ENCODE measurements at regions not wholly inside any gene's neighbourhood (a gene's known extent, or its start where the extent isn't known, plus 50 kb on each side); places are given as distances from the start of the nearest gene placed in this dataset.

DNA sequence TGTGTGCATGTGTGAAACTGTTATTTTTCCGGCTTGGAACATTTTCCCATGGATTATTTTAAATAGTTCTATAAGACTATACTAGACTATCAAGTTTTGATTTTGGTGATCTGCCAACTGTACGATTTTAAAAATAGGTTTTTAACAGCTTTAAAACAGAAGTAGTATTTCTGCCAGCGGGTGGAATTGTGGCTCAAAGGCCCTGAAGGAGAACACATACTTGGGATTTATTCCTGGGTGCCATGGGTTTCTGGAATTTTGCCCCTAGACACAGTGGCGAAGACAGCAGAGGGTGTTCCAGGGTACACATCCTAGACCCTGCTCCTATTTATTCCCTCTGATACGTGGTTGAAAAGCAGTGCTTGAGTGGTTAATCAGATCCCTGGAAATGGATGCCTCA lies 81.7 kb upstream of the IPO9 start:
- TF ChIP-seq YY1 (IDR thresholded peaks at IDR 0.05; ENCODE audit: low read depth) (no peak), CTCF (IDR thresholded peaks at IDR 0.05) (no peak), FOXM1 (IDR thresholded peaks at IDR 0.05; ENCODE audit: low read depth) (no peak), USF2 (IDR thresholded peaks at IDR 0.05; ENCODE audit: borderline replicate concordance, low read depth, low read length) (no peak), JUND (IDR thresholded peaks at IDR 0.05) (no peak), RCOR1 (IDR thresholded peaks at IDR 0.05; ENCODE audit: low read length) (no peak), EP300 (IDR thresholded peaks at IDR 0.05; ENCODE audit: borderline replicate concordance in 1 of 2, low read depth in 1 of 2, low read length in 1 of 2) (no peak)
- TF ChIP-seq, protein P1, sequence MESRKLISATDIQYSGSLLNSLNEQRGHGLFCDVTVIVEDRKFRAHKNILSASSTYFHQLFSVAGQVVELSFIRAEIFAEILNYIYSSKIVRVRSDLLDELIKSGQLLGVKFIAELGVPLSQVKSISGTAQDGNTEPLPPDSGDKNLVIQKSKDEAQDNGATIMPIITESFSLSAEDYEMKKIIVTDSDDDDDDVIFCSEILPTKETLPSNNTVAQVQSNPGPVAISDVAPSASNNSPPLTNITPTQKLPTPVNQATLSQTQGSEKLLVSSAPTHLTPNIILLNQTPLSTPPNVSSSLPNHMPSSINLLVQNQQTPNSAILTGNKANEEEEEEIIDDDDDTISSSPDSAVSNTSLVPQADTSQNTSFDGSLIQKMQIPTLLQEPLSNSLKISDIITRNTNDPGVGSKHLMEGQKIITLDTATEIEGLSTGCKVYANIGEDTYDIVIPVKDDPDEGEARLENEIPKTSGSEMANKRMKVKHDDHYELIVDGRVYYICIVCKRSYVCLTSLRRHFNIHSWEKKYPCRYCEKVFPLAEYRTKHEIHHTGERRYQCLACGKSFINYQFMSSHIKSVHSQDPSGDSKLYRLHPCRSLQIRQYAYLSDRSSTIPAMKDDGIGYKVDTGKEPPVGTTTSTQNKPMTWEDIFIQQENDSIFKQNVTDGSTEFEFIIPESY (IDR thresholded peaks at IDR 0.05; ENCODE audit: borderline replicate concordance, low read depth) = no peak
